Activated T-helper 1 cell treated with Interleukin-2 at 50 U/mL for 16 hours (primary cell): ENCODE measurements at regions not wholly inside any gene's neighbourhood (a gene's known extent, or its start where the extent isn't known, plus 50 kb on each side); places are given as distances from the start of the nearest gene placed in this dataset.

Experiments
- DNase-seq: peaks from one replicate; pipeline ENCODE4 v3.0.0-alpha.2; 2020; ENCODE audit warnings: low read depth

DNA sequence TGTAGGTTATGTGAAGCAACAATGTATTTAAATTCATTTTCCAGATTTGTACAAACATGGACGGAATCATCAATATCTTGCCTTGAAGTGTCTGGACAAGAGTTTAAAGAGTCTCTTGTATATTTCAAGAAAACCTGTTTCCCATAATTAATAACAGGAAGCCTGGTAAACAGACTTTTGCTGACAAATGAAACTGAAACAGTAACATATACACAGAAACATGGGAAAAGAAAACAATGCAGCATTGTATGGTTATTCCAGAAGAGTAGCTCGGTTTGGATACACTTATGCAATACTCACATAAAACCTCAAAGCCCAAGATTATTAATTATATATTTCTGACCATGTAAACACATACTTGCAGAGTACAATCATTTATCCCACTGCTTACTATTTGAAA lies 265.5 kb downstream of the PTPRC start:
- no peak for DNase-seq

- DNase-seq, result no peak
Observed at GRCh38 chr1:198906739-198907422, 268.0 kb downstream of the PTPRC start.

- DNase-seq, result no peak
Observed at GRCh38 chr1:198907423-198907746, 268.5 kb downstream of the PTPRC start.

- DNase-seq, result no peak
Observed at GRCh38 chr1:198908995-198909394, 270.2 kb downstream of the PTPRC start.

DNA sequence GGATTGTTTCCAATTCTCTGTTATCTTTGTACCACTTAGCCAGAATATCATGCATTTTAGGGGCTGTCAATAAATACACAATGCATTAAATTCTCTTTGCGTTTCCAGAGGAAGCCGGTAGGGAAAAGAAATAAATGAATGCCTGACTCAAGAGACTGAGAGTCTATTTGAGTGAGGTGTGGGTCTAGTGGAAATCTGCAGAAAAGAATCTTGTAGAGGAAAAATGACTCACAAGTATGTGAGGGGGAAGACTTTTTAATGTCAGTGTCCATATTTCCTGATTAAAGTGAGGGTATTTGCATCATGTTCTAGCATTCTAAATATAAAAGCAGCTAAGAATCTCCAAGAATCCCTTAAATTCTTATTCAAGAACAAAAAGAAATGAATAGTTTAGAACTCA lies 271.1 kb downstream of the PTPRC start:
- no peak for DNase-seq

- DNase-seq, result no peak
Observed at GRCh38 chr1:198910816-198911215, 272.0 kb downstream of the PTPRC start.

- no peak for DNase-seq
Observed at GRCh38 chr1:198912046-198912445, 273.2 kb downstream of the PTPRC start.

DNA sequence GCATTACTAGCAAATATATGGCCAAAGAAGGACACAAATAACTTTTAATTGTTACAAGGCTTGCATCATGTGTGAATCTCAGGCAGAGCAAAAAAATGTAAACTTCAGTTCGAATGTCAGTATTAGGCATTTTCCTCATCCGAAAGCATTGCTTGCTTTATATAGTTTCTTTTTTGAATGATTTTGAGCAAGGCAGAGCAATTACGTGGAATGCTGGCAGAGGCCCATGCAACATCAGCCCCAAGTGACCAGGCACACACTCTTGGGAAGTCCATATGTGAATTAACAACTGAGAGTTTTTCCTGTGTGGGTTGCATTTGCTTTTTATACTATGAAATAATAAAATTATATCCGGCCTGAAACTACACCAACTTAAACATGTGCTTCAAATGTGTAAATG lies 274.8 kb downstream of the PTPRC start:
- no peak for DNase-seq

GRCh38 chr1:198915327-198916231 lies 276.7 kb downstream of the PTPRC start:
- no peak for DNase-seq

DNA sequence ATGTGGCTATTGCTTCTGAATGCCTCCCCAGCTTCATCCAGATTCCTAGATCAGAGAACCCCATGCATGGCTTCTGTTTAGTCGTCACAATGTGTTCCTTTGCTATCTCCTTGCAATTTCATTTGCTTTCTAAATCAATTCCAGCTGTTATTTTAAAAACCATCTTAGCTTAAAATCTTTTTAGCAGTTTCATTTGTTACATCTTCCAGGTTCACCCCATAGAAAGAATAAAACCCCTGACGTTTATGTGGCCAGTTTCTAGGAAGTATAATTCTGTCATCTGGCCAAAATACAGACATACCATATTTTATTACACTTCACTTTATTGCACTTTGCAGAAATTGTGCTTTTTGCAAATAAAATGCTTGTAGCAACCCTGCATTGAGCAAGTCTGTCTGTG lies 278.4 kb downstream of the PTPRC start:
- no peak for DNase-seq

DNA sequence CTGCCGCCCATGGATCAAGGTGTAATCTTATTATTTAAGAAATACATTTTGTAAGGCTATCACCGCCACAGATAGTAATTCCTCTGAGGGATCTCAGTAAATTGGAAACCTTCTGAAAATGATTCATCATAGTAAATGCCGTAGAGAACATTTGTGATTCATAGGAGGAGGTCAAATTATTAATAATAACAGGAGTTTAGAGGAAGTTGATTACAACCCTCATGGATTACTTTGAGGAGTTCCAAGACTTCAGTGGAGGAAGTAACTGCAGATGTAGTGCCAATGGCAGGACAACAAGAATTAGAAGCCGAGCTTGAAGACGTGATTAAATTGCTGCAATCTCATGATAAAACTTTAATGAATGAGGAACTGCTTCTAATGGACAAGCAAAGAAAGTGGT lies 280.1 kb downstream of the PTPRC start:
- DNase-seq, result no peak

GRCh38 chr1:198919667-198920398 lies 281.0 kb downstream of the PTPRC start:
- no peak for DNase-seq

DNA sequence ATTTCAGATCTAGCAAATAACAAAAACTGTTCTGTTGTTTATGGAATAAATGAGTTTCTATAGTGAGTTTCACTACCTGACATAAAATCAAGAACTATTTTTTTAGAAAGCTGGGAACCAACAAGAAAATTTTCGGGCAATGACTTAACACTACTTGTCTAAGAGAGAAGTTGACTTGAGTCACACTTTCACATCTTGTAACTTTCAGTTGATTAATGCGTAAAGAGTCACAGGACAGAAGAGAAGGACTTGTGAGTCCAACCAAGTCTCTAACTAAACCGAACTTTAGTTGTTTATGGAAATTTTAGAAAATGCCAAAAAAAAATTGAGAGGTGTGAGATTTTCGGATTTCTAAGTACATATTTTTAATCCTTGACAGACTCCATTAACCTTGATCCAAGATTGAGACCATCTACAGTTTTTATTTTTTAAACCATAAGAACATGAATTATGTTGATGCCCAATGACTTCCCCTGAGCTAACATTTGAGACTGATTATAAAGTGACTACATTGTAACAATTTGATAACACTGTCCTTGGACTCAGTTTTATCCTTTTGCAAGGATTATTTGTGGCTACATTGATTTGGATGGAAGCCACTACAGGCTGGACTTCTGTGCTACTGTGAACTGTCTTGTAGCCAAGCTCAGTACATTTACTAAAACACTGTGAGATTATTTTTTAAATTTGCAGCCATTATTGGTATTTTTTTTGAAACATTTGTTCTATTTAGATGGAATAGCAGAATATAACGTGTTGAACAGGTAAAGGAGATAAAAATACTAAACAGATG lies 284.0 kb downstream of the PTPRC start:
- DNase-seq, result no peak

DNA sequence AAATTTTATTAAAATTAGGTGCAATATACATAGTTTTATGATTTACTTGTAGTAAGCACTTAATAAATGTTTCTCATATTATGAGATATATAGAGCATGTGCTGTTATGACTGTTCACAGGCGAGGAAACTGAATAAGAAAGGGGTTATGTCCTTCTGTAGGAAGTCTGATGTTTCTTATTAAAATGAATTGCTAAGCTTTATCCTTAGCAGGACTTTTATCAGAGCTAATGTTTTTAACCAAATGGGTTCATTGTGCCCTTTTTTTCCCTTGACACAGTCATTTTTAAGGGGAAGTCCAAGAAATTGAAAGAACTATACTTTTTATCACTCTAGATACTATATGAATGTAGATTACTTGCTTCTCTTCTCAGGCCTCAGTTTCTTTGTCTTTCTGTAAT lies 285.2 kb downstream of the PTPRC start:
- DNase-seq, result no peak

DNA sequence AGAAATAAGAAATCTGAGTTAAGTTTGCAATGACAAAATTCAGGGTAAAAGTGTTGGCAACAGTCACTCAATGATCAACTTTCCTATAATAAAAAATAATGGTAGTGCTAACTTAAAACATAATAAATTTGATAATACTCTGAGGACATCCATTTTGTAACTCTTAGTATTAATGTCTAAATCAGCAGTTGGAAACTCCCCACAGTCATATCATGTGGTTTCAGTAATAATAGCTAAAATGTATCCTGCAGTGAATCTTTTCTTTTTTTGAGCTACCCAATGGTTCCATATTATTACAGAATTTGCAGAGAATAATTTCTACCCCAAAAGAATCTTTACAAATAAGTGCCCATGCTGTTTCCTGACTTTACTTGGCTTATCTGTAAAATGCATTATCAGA lies 286.7 kb downstream of the PTPRC start:
- no peak for DNase-seq

- DNase-seq, result no peak
Observed at GRCh38 chr1:198927129-198927528, 288.3 kb downstream of the PTPRC start.

DNA sequence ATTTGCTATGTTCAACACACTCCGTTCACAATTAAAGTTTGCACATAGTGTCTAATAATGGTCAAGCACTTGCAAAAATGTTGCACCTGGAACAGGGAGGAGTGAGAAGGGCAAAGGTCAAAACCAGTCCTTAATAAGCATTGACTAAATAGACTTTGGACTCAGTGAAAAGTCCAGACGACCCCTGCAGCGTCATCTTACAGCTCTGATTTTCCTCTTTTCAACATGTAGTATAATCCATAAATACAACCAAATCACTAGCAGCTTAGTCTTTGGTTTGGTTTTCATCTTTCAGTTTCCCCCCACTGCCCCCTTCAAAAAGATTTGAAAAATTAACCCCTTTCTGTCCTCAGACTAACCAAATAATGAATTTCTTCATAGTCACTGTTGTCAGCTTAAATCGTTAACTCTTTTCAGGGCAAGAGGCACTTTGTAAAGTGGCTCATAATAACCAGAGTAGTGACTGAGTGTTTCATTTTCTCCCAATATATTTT lies 290.3 kb downstream of the PTPRC start:
- no peak for DNase-seq

DNA sequence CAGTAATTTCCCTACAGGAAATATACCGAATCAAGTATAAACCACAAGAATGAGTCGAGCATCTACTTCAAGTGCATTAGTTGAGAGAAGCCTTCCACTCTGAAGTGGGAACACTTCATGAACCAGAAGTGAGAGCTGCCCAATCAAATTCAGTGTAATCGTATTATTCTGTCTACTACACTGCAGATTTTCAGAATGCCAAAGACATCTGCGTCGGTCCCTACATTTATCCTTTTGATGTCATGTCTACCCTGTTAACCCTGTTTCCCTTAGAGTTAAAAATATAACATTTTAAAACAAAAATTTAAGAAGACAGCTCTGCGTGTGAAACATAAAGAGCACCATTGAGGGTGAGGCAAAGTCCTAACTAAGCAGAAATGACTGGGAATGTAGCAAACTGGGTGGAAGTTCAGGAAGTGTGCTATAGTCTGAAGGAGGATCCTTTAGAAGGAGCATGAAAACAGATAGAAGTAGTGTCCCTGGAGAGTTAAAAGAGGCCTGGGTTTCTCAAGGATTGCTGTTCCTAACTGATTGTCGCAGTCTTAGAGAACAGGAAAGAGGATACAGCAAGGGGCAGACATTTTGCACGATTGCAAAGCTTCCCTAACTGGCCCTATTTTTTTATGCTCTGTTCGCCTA lies 291.2 kb downstream of the PTPRC start:
- no peak for DNase-seq

- DNase-seq, result no peak
Observed at GRCh38 chr1:198932351-198932991, 293.6 kb downstream of the PTPRC start.

- no peak for DNase-seq
Observed at GRCh38 chr1:198933515-198934222, 294.8 kb downstream of the PTPRC start.
